ENCODE measurements at regions not wholly inside any gene's neighbourhood (a gene's known extent, or its start where the extent isn't known, plus 50 kb on each side); places are given as distances from the start of the nearest gene placed in this dataset.

DNA sequence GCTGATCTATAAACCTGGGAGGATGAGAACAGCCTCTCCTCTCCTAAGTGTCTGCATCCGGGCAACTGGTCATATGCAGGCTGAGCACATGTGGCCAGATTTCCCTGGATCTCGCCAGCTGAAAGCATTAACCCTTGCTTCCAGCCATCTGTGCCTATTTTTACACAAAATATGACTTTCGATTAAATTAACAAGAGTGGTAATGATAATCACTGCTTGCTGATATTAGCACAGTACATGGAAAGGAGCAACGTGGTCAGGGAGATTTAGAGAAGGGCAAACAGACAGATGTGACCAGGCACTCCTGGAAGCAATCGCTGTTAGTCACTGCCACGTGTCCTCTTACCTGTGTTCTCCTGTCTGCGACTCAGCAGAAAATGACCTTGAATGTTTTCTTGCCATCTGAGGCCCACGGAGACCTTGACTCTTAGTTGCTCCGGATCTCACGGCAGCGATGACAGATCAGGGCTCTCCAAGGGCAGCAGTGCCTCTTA is 59.5 kb upstream of the NPTX2 start:
- 62 to 67% (median 65%) methylated on average over 11 of the region's 11 CpGs for WGBS, 3 donors
- Histone ChIP-seq H3K4me1 (no peaks in the 10 kb centered on the region), H3K27ac (no peak overlapping the region), H3K4me3 (no peak overlapping the region), H3K9me3 (no peaks in the 10 kb centered on the region), H3K27me3 (ENCODE audit: insufficient read depth in 3 of 3, low read length in 2 of 3) (peaks cover 0 to 2% (median 0%) of the 10 kb centered on the region in 3 donors), H3K36me3 (ENCODE audit: insufficient read depth in 1 of 2, low read depth in 1 of 2) (no peaks in the 10 kb centered on the region)
- intact Hi-C loops (cut with DNase I) = no loop called here
- no peak for TF ChIP-seq CTCF (IDR thresholded peaks at IDR 0.05)
- DNase-seq (no peak), ATAC-seq (no peak)

- TF ChIP-seq CTCF (IDR thresholded peaks at IDR 0.05) = no peak
- ATAC-seq (no peak), DNase-seq (no peak)
- Histone ChIP-seq H3K9me3 (peaks cover 9% of the 10 kb centered on the region), H3K27me3 (ENCODE audit: insufficient read depth in 3 of 3, low read length in 2 of 3) (peaks cover 0 to 2% (median 0%) of the 10 kb centered on the region in 3 donors), H3K36me3 (ENCODE audit: insufficient read depth in 1 of 2, low read depth in 1 of 2) (no peaks in the 10 kb centered on the region), H3K4me3 (no peak overlapping the region), H3K4me1 (no peaks in the 10 kb centered on the region), H3K27ac (no peak overlapping the region)
- 26 to 35% (median 28%) methylated on average over 12 of the region's 12 CpGs for WGBS, 3 donors
- intact Hi-C loops (cut with DNase I) = no loop called here
These were observed 60.8 kb upstream of the NPTX2 start for GRCh38 chr7:98556288-98556687.

DNA sequence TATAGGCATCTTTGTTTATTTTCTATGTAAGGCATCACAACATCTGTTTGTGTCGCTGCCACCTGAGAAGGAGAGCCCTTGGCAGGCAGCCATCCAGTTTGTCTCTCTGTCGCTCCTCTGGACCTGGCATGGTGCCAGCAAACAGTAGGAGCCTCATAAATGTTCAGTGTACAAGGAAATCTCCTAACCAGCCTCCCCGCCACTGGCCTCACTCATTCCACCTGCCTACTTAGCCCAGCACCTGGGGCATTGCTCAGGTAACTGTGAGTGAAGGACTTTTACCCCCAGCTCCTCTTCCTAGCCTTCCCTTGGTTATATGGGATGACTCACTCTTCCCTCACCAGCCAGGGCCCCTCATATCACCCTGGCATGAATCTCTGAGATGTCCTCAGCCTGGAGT is 61.7 kb upstream of the NPTX2 start:
- H3K27ac ChIP-seq = no peak overlapping the region
- no peak for ATAC-seq
- 61 to 65% (median 64%) methylated on average over 3 of the region's 3 CpGs for WGBS, 3 donors
- H3K4me3 ChIP-seq = no peak overlapping the region
- no peak for TF ChIP-seq CTCF (IDR thresholded peaks at IDR 0.05)
- intact Hi-C loops (cut with DNase I) = no loop called here
- H3K9me3 ChIP-seq = peaks cover 11% of the 10 kb centered on the region
- H3K27me3 ChIP-seq (ENCODE audit: insufficient read depth in 3 of 3, low read length in 2 of 3) = peaks cover 0 to 2% (median 0%) of the 10 kb centered on the region in 3 donors
- DNase-seq = no peak
- H3K36me3 ChIP-seq (ENCODE audit: insufficient read depth in 1 of 2, low read depth in 1 of 2) = no peaks in the 10 kb centered on the region
- H3K4me1 ChIP-seq = no peaks in the 10 kb centered on the region

- ATAC-seq = no peak
- 19 to 41% (median 26%) methylated on average over 7 of the region's 7 CpGs for WGBS, 3 donors
- Histone ChIP-seq H3K36me3 (ENCODE audit: insufficient read depth in 1 of 2, low read depth in 1 of 2) (no peaks in the 10 kb centered on the region), H3K27ac (no peak overlapping the region), H3K4me1 (no peaks in the 10 kb centered on the region), H3K27me3 (ENCODE audit: insufficient read depth in 3 of 3, low read length in 2 of 3) (peaks cover 0 to 2% (median 0%) of the 10 kb centered on the region in 3 donors), H3K4me3 (no peak overlapping the region), H3K9me3 (peaks cover 11% of the 10 kb centered on the region)
- TF ChIP-seq CTCF (IDR thresholded peaks at IDR 0.05) = no peak
- no peak for DNase-seq
- intact Hi-C loops (cut with DNase I) = no loop called here
These were observed 63.4 kb upstream of the NPTX2 start for GRCh38 chr7:98553666-98554065.

DNA sequence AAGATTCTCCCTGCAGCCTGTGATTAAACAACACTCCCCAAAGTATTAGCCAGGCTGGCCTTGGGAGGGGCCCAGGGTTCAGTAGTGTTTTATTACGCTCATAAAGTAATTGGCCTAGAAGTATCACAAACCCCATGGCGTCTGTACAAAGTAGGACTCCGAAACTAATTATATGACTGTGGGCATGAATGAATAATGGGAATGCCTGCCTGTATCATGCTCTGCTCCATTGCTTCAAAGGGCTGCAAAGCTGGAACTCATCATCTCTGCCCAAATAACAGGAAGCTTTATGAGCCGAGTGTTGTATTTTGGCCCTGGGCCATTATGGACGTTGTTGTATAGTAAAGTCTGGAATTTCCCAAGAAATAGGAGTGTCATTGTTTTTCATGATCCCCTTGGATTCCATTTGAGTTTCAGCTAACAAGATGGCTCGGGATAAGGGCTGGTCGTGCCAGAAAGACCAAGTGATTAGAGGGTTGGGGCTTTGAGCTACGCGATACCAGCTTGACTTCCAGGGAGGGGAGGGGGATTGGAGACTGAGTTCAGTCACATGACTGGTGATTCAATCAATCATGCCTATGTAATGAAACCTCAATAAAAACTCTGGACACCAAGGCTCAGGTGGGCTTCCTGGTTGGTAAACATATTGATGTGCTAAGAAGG is 65.3 kb upstream of the NPTX2 start:
- Histone ChIP-seq H3K27me3 (ENCODE audit: insufficient read depth in 3 of 3, low read length in 2 of 3) (peaks cover 0 to 2% (median 0%) of the 10 kb centered on the region in 3 donors), H3K9me3 (peaks cover 11% of the 10 kb centered on the region), H3K4me3 (no peak overlapping the region), H3K27ac (no peak overlapping the region), H3K36me3 (ENCODE audit: insufficient read depth in 1 of 2, low read depth in 1 of 2) (no peaks in the 10 kb centered on the region), H3K4me1 (no peaks in the 10 kb centered on the region)
- no peak for ATAC-seq
- whole genome bisulfite sequencing, 3 donors = 18 to 31% (median 21%) methylated on average over 9 of the region's 9 CpGs
- intact Hi-C loops (cut with DNase I) = no loop called here
- no peak for DNase-seq
- TF ChIP-seq CTCF (IDR thresholded peaks at IDR 0.05) = no peak

All from psoas muscle (tissue), 7 donors.